Neural cell (in vitro differentiated cells): ENCODE measurements at regions not wholly inside any gene's neighbourhood (a gene's known extent, or its start where the extent isn't known, plus 50 kb on each side); places are given as distances from the start of the nearest gene placed in this dataset.

Source experiments
- H2AFZ ChIP-seq: fragments of 200-600, 300-800 bp; sonication (generic), shearing (Covaris generic); 2 replicates; pipeline ENCODE4 v1.6.0; 2014; ENCODE audit warnings: low read depth, mild to moderate bottlenecking, antibody characterized with exemption, low read length, moderate library complexity
- H3F3A ChIP-seq: fragments of 200-600 bp; shearing (Covaris generic); 2 replicates; pipeline ENCODE4 v1.6.1; 2016; ENCODE audit warnings: mild to moderate bottlenecking, moderate library complexity, mixed read lengths, antibody characterized with exemption, low read length; ENCODE audit not compliant: insufficient read depth, poor library complexity, severe bottlenecking
- H3K27ac ChIP-seq: fragments of 200-600, 300-800 bp; sonication (generic), shearing (Covaris generic); 2 replicates; pipeline ENCODE4 v1.5.1; 2014; ENCODE audit warnings: mild to moderate bottlenecking, low read length, moderate library complexity
- H3K27me3 ChIP-seq: fragments of 300-800, 200-600 bp; sonication (generic), shearing (Covaris generic); 2 replicates; pipeline ENCODE4 v1.6.0; 2014; ENCODE audit warnings: mild to moderate bottlenecking, low read depth, low read length, moderate library complexity; ENCODE audit not compliant: insufficient read depth
- H3K36me3 ChIP-seq: fragments of 300-800, 200-600 bp; sonication (generic), shearing (Covaris generic); 2 replicates; pipeline ENCODE4 v1.5.1; 2014; ENCODE audit warnings: mild to moderate bottlenecking, antibody characterized with exemption, low read length, moderate library complexity; ENCODE audit not compliant: insufficient read depth
- H3K4me2 ChIP-seq: fragments of 300-800, 200-600 bp; sonication (generic), shearing (Covaris generic); 2 replicates; pipeline ENCODE4 v1.6.0; 2014; ENCODE audit warnings: mild to moderate bottlenecking, low read length
- H3K4me3 ChIP-seq: fragments of 300-800, 200-600 bp; sonication (generic), shearing (Covaris generic); 2 replicates; pipeline ENCODE4 v1.5.1; 2014; ENCODE audit warnings: mild to moderate bottlenecking, low read length, moderate library complexity
- H3K79me2 ChIP-seq: fragments of 200-600 bp; shearing (Covaris generic); replicated peaks from 2 replicates; pipeline ENCODE4 v1.6.0; 2014; ENCODE audit warnings: mild to moderate bottlenecking, low read length, moderate library complexity; ENCODE audit not compliant: insufficient read depth
- H3K9ac ChIP-seq: fragments of 300-800, 200-600 bp; sonication (generic), shearing (Covaris generic); 2 replicates; pipeline ENCODE4 v1.6.1; 2016; ENCODE audit warnings: mild to moderate bottlenecking, low read length, mixed read lengths
- H3K9me2 ChIP-seq: fragments of 200-600 bp; shearing (Covaris generic); 2 replicates; pipeline ENCODE4 v1.6.1; 2016; ENCODE audit warnings: mild to moderate bottlenecking, low read length, mixed read lengths; ENCODE audit not compliant: insufficient read depth
- H3K9me3 ChIP-seq: fragments of 200-600, 300-800 bp; sonication (generic), shearing (Covaris generic); 2 replicates; pipeline ENCODE4 v1.6.1; 2016; ENCODE audit warnings: mild to moderate bottlenecking, mixed run types, low read length, moderate library complexity, mixed read lengths
- H4K20me1 ChIP-seq: fragments of 200-600 bp; shearing (Covaris generic); 2 replicates; pipeline ENCODE4 v1.6.1; 2016; ENCODE audit warnings: mild to moderate bottlenecking, mixed run types; ENCODE audit not compliant: insufficient read depth
- EP300 ChIP-seq: fragments of 450-650 bp; conservative IDR thresholded peaks from 2 replicates; pipeline ENCODE4 v1.6.1; 2014; ENCODE audit warnings: antibody characterized with exemption, mild to moderate bottlenecking, moderate library complexity; ENCODE audit not compliant: poor library complexity, severe bottlenecking
- EZH2 ChIP-seq: fragments of 200-600, 300-800 bp; shearing (Covaris generic), sonication (generic); IDR thresholded peaks from 2 replicates; pipeline ENCODE4 v1.6.1; 2014; ENCODE audit warnings: antibody characterized with exemption, low read length, borderline replicate concordance, mild to moderate bottlenecking; ENCODE audit not compliant: insufficient read depth, poor library complexity, severe bottlenecking
- MXI1 ChIP-seq: fragments of 450-650 bp; conservative IDR thresholded peaks from 2 replicates; pipeline ENCODE4 v1.6.1; 2014; ENCODE audit warnings: antibody characterized with exemption, mild to moderate bottlenecking; ENCODE audit not compliant: poor library complexity, severe bottlenecking
- POLR2AphosphoS5 ChIP-seq: IDR thresholded peaks from 2 replicates; pipeline ENCODE4 v1.6.1; 2012
- RAD21 ChIP-seq: fragments of 450-650 bp; conservative IDR thresholded peaks from 2 replicates; pipeline ENCODE4 v1.6.1; 2014; ENCODE audit warnings: antibody characterized with exemption, mild to moderate bottlenecking, moderate library complexity
- REST ChIP-seq: IDR thresholded peaks from 2 replicates; pipeline ENCODE4 v1.6.1; 2012; ENCODE audit warnings: borderline replicate concordance
- SMC3 ChIP-seq: fragments of 450-650 bp; conservative IDR thresholded peaks from 2 replicates; pipeline ENCODE4 v1.6.1; 2014; ENCODE audit warnings: antibody characterized with exemption, mild to moderate bottlenecking, moderate library complexity; ENCODE audit not compliant: poor library complexity
- TAF1 ChIP-seq: IDR thresholded peaks from 2 replicates; pipeline ENCODE4 v1.6.1; 2012; ENCODE audit warnings: low read depth
- TF ChIP-seq, protein P1 (sequence below): fragments of 450-650 bp; IDR thresholded peaks from 2 replicates; pipeline ENCODE4 v1.5.1; 2014; ENCODE audit warnings: antibody characterized with exemption, mild to moderate bottlenecking, moderate library complexity; ENCODE audit not compliant: poor library complexity, severe bottlenecking

- no peaks in the 10 kb centered on the region for H3K27me3 ChIP-seq
- H3K4me3 ChIP-seq: no peak overlapping the region
- H2AFZ ChIP-seq: no peak overlapping the region
- no peaks in the 10 kb centered on the region for H3K9me3 ChIP-seq
- H3K27ac ChIP-seq: no peak overlapping the region
- no peak for TF ChIP-seq TAF1
- TF ChIP-seq EP300: no peak
- TF ChIP-seq RAD21: no peak
- no peak for TF ChIP-seq POLR2AphosphoS5
- TF ChIP-seq SMC3: no peak
- no peak for TF ChIP-seq MXI1
- no peaks in the 10 kb centered on the region for H3K9me2 ChIP-seq
- no peaks in the 10 kb centered on the region for H3F3A ChIP-seq
- no peak overlapping the region for H3K9ac ChIP-seq
- no peaks in the 10 kb centered on the region for H3K79me2 ChIP-seq
- no peaks in the 10 kb centered on the region for H3K36me3 ChIP-seq
- H4K20me1 ChIP-seq: no peaks in the 10 kb centered on the region
- H3K4me2 ChIP-seq: no peak overlapping the region
Measured at GRCh38 chr11:91156041-91156440, 933.2 kb upstream of the CHORDC1 start.

DNA sequence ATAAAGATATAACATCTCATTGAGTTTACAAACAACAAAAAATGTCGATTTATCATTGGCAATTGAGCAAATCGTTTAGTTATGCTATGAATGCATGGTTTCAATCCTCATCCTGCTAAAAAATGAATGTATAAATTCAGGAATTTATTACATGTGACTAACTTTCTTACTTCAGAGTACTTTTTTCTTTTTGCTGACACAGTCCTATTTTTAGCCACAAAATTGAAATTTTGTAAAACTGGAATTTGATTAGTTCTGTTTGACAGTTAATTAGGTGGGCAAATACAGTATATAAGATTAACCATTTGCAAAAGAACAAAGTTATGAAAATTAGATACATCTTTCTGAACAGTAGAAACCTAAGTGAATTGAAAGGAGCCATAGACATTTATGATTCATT lies 925.0 kb upstream of the CHORDC1 start:
- H3K9me3 ChIP-seq: no peaks in the 10 kb centered on the region
- no peaks in the 10 kb centered on the region for H3F3A ChIP-seq
- no peaks in the 10 kb centered on the region for H3K36me3 ChIP-seq
- no peaks in the 10 kb centered on the region for H3K27me3 ChIP-seq
- H3K79me2 ChIP-seq: no peaks in the 10 kb centered on the region
- no peak overlapping the region for H2AFZ ChIP-seq
- no peak for TF ChIP-seq EZH2
- no peak for TF ChIP-seq SMC3
- TF ChIP-seq MXI1: no peak
- no peak for TF ChIP-seq POLR2AphosphoS5
- no peak for TF ChIP-seq TAF1
- TF ChIP-seq EP300: no peak
- no peak for TF ChIP-seq REST
- TF ChIP-seq RAD21: no peak
- TF ChIP-seq, protein P1, sequence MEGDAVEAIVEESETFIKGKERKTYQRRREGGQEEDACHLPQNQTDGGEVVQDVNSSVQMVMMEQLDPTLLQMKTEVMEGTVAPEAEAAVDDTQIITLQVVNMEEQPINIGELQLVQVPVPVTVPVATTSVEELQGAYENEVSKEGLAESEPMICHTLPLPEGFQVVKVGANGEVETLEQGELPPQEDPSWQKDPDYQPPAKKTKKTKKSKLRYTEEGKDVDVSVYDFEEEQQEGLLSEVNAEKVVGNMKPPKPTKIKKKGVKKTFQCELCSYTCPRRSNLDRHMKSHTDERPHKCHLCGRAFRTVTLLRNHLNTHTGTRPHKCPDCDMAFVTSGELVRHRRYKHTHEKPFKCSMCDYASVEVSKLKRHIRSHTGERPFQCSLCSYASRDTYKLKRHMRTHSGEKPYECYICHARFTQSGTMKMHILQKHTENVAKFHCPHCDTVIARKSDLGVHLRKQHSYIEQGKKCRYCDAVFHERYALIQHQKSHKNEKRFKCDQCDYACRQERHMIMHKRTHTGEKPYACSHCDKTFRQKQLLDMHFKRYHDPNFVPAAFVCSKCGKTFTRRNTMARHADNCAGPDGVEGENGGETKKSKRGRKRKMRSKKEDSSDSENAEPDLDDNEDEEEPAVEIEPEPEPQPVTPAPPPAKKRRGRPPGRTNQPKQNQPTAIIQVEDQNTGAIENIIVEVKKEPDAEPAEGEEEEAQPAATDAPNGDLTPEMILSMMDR: no peak
- no peak overlapping the region for H3K4me3 ChIP-seq
- H3K4me2 ChIP-seq: no peak overlapping the region
- no peaks in the 10 kb centered on the region for H3K9me2 ChIP-seq
- no peak overlapping the region for H3K27ac ChIP-seq
- H3K9ac ChIP-seq: no peak overlapping the region
- no peaks in the 10 kb centered on the region for H4K20me1 ChIP-seq
